Gastrocnemius medialis (tissue), 4 donors: ENCODE measurements at regions not wholly inside any gene's neighbourhood (a gene's known extent, or its start where the extent isn't known, plus 50 kb on each side); places are given as distances from the start of the nearest gene placed in this dataset.

Source experiments
- CTCF ChIP-seq, 5 experiments: fragments of 450-650 bp in 3 of 5; fragments of 200-600 bp in 2 of 5; sonication (generic) in 2 of 5; IDR thresholded peaks in 4 of 5; conservative IDR thresholded peaks in 1 of 5; 1 replicate in 4 of 5; 2 replicates in 1 of 5; pipeline ENCODE4 v1.5.1; 2016 to 2019; ENCODE audit warnings: antibody characterized with exemption in 5 of 5, mild to moderate bottlenecking in 3 of 5, moderate library complexity in 3 of 5
- POLR2A ChIP-seq, 2 donors: fragments of 450-650 bp; IDR thresholded peaks; one replicate each; pipeline ENCODE4 v1.6.1; 2017; ENCODE audit warnings: antibody characterized with exemption in 2 of 2, mild to moderate bottlenecking in 2 of 2, moderate library complexity in 2 of 2

GRCh38 chr18:64201781-64202180 is 52.9 kb upstream of the LINC00305 start:
- no peak for TF ChIP-seq CTCF (IDR thresholded peaks at IDR 0.05 in 4 of 5, conservative IDR thresholded peaks at IDR 0.05 in 1 of 5)
- no peak for TF ChIP-seq POLR2A (IDR thresholded peaks at IDR 0.05)
